GM18867 (cell line): ENCODE measurements at regions not wholly inside any gene's neighbourhood (a gene's known extent, or its start where the extent isn't known, plus 50 kb on each side); places are given as distances from the start of the nearest gene placed in this dataset.

Source experiments
- ATAC-seq: cut with Tn5 transposase; IDR thresholded peaks from one replicate; pipeline ENCODE4 v1.9.1; 2021; ENCODE audit warnings: mild to moderate bottlenecking, moderate library complexity; ENCODE audit not compliant: unreplicated experiment

- no peak for ATAC-seq
These were observed 204.4 kb downstream of the IRF8 start for GRCh38 chr16:86103320-86103719.

GRCh38 chr16:86104537-86105048 is 205.6 kb downstream of the IRF8 start:
- no peak for ATAC-seq

GRCh38 chr16:86107215-86107825 is 208.4 kb downstream of the IRF8 start:
- no peak for ATAC-seq

GRCh38 chr16:86108062-86108461 is 209.1 kb downstream of the IRF8 start:
- no peak for ATAC-seq

GRCh38 chr16:86110134-86110533 is 211.2 kb downstream of the IRF8 start:
- ATAC-seq = no peak

- ATAC-seq = no peak
These were observed 211.8 kb downstream of the IRF8 start for GRCh38 chr16:86110726-86111125.

GRCh38 chr16:86112178-86112577 is 213.2 kb downstream of the IRF8 start:
- ATAC-seq = no peak

GRCh38 chr16:86117235-86117634 is 218.3 kb downstream of the IRF8 start:
- ATAC-seq = no peak

GRCh38 chr16:86117756-86118155 is 218.8 kb downstream of the IRF8 start:
- ATAC-seq = no peak

- no peak for ATAC-seq
These were observed 219.7 kb downstream of the IRF8 start for GRCh38 chr16:86118467-86119307.

GRCh38 chr16:86120201-86121192 is 221.5 kb downstream of the IRF8 start:
- ATAC-seq = no peak

GRCh38 chr16:86121374-86122010 is 222.5 kb downstream of the IRF8 start:
- no peak for ATAC-seq

- no peak for ATAC-seq
These were observed 223.8 kb downstream of the IRF8 start for GRCh38 chr16:86122681-86123342.

GRCh38 chr16:86124321-86124720 is 225.4 kb downstream of the IRF8 start:
- ATAC-seq = no peak

- ATAC-seq = no peak
These were observed 227.9 kb downstream of the IRF8 start for GRCh38 chr16:86126891-86127290.

GRCh38 chr16:86127366-86127765 is 228.4 kb downstream of the IRF8 start:
- ATAC-seq = no peak

GRCh38 chr16:86128246-86128645 is 229.3 kb downstream of the IRF8 start:
- no peak for ATAC-seq

- ATAC-seq = no peak
These were observed 230.6 kb downstream of the IRF8 start for GRCh38 chr16:86129541-86129940.

GRCh38 chr16:86133377-86133776 is 234.4 kb downstream of the IRF8 start:
- no peak for ATAC-seq

- no peak for ATAC-seq
These were observed 234.9 kb downstream of the IRF8 start for GRCh38 chr16:86133847-86134375.
